ENCODE measurements at regions not wholly inside any gene's neighbourhood (a gene's known extent, or its start where the extent isn't known, plus 50 kb on each side); places are given as distances from the start of the nearest gene placed in this dataset.

DNA sequence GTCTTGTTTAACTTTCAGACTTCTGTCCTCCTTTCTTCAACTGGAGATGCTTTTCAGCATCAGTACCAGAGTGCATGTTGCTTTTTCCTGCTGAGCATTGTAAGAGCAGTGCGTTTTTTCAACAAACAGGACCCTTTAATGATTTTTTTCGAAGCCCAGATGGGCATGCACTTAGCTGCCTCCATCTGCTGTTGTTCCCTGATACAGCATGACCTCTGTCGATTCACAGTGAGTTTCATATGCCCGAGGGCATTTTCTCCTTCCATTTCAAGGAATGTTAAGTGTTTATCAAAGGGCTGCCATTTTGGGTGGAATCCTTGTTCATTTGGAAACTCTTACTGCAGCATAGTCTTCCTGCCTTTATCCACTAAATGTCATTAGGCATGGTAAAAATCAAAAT, 428.6 kb downstream of the DTHD1 start:
- TF ChIP-seq, protein P1, sequence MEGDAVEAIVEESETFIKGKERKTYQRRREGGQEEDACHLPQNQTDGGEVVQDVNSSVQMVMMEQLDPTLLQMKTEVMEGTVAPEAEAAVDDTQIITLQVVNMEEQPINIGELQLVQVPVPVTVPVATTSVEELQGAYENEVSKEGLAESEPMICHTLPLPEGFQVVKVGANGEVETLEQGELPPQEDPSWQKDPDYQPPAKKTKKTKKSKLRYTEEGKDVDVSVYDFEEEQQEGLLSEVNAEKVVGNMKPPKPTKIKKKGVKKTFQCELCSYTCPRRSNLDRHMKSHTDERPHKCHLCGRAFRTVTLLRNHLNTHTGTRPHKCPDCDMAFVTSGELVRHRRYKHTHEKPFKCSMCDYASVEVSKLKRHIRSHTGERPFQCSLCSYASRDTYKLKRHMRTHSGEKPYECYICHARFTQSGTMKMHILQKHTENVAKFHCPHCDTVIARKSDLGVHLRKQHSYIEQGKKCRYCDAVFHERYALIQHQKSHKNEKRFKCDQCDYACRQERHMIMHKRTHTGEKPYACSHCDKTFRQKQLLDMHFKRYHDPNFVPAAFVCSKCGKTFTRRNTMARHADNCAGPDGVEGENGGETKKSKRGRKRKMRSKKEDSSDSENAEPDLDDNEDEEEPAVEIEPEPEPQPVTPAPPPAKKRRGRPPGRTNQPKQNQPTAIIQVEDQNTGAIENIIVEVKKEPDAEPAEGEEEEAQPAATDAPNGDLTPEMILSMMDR (IDR thresholded peaks at IDR 0.05; ENCODE audit: low read depth, low read length): no peak
- no peak for TF ChIP-seq EZH2phosphoT487 (IDR thresholded peaks at IDR 0.05; ENCODE audit: low read depth)
